SK-N-SH (cell line): ENCODE measurements at regions not wholly inside any gene's neighbourhood (a gene's known extent, or its start where the extent isn't known, plus 50 kb on each side); places are given as distances from the start of the nearest gene placed in this dataset.

Experiments used
- CTCF ChIA-PET: fragments of 300-600, 350-600 bp; formaldehyde crosslinking; extraction: SDS; loops from one replicate; lab custom pipeline; 2021; lab: Yijun Ruan, JAX
- POLR2A ChIA-PET: fragments of 350-600 bp; sonication (Branson Sonifier 250); formaldehyde crosslinking; extraction: SDS; loops from one replicate; lab custom pipeline; 2020; ENCODE audit warnings: antibody characterized with exemption, inconsistent platforms; lab: Yijun Ruan, JAX
- DNase-seq: peaks from one replicate; pipeline ENCODE4 v3.0.0; 2012
- H2AFZ ChIP-seq: fragments of 200-600 bp; sonication (generic); 2 replicates; pipeline ENCODE4 v1.8.1; 2016; ENCODE audit warnings: antibody characterized with exemption, mild to moderate bottlenecking, low read depth
- H3F3A ChIP-seq: fragments of 200-600 bp; sonication (generic); replicated peaks from 2 replicates; pipeline ENCODE3; 2016; ENCODE audit warnings: antibody characterized with exemption, mild to moderate bottlenecking; ENCODE audit not compliant: insufficient read depth
- H3K27ac ChIP-seq, 2 experiments: fragments of 200-500 bp in 1 of 2; fragments of 200-600 bp in 1 of 2; sonication (Bioruptor generic) in 1 of 2; sonication (generic), shearing (Covaris generic) in 1 of 2; 2 replicates each; pipeline versions ENCODE4 v1.5.1 to v1.6.1; 2014 to 2016; ENCODE audit warnings: low read depth in 2 of 2, inconsistent platforms in 1 of 2, low read length in 1 of 2, mild to moderate bottlenecking in 1 of 2, mixed read lengths in 1 of 2
- H3K27me3 ChIP-seq: fragments of 200-600 bp; sonication (generic), shearing (Covaris generic); 2 replicates; pipeline ENCODE4 v1.6.1; 2016; ENCODE audit warnings: mixed run types; ENCODE audit not compliant: insufficient read depth
- H3K36me3 ChIP-seq, 2 experiments: fragments of 200-500 bp in 1 of 2; fragments of 200-600 bp in 1 of 2; sonication (Bioruptor generic) in 1 of 2; sonication (generic) in 1 of 2; replicated peaks in 1 of 2; 2 replicates each; pipeline versions ENCODE3 to v1.5.1; 2014 to 2016; ENCODE audit warnings: low read length in 1 of 2, mild to moderate bottlenecking in 1 of 2; ENCODE audit not compliant: insufficient read depth in 2 of 2, control insufficient read depth in 1 of 2
- H3K4me1 ChIP-seq, 2 experiments: fragments of 200-500 bp in 1 of 2; fragments of 200-600 bp in 1 of 2; sonication (Bioruptor generic) in 1 of 2; sonication (generic), shearing (Covaris generic) in 1 of 2; 2 replicates each; pipeline versions ENCODE4 v1.5.1 to v1.6.1; 2014 to 2016; ENCODE audit warnings: low read depth in 1 of 2, low read length in 1 of 2, mixed run types in 1 of 2; ENCODE audit not compliant: insufficient read depth in 2 of 2, control insufficient read depth in 1 of 2
- H3K4me2 ChIP-seq: fragments of 200-600 bp; sonication (generic), shearing (Covaris generic); 2 replicates; pipeline ENCODE4 v1.6.1; 2017; ENCODE audit warnings: mixed run types
- H3K4me3 ChIP-seq, 2 experiments: fragments of 200-500 bp in 1 of 2; fragments of 200-600 bp in 1 of 2; sonication (Bioruptor generic) in 1 of 2; sonication (generic), shearing (Covaris generic) in 1 of 2; 2 replicates each; pipeline versions ENCODE4 v1.5.1 to v1.8.1; 2014 to 2016; ENCODE audit warnings: low read depth in 2 of 2, inconsistent platforms in 1 of 2, low read length in 1 of 2, mild to moderate bottlenecking in 1 of 2, mixed read lengths in 1 of 2, moderate library complexity in 1 of 2
- H3K79me2 ChIP-seq: fragments of 200-600 bp; sonication (generic); 2 replicates; pipeline ENCODE4 v1.8.1; 2017; ENCODE audit warnings: mild to moderate bottlenecking; ENCODE audit not compliant: insufficient read depth
- H3K9ac ChIP-seq: fragments of 200-600 bp; sonication (generic); 2 replicates; pipeline ENCODE4 v1.6.1; 2017; ENCODE audit warnings: mixed run types
- H3K9me2 ChIP-seq: fragments of 200-600 bp; sonication (generic); 2 replicates; pipeline ENCODE4 v1.6.1; 2017; ENCODE audit warnings: mixed run types
- H3K9me3 ChIP-seq: fragments of 200-600 bp; sonication (generic); 2 replicates; pipeline ENCODE4 v1.6.1; 2017; ENCODE audit warnings: mixed run types, mild to moderate bottlenecking, moderate library complexity
- H4K20me1 ChIP-seq: fragments of 200-600 bp; sonication (generic); 2 replicates; pipeline ENCODE4 v1.6.1; 2017; ENCODE audit warnings: mild to moderate bottlenecking, mixed run types; ENCODE audit not compliant: insufficient read depth
- CHD2 ChIP-seq: fragments of 150-350 bp; IDR thresholded peaks from 2 replicates; pipeline ENCODE4 v1.6.1; 2018; ENCODE audit warnings: low read length; ENCODE audit not compliant: partially characterized antibody
- EP300 ChIP-seq, 2 experiments: IDR thresholded peaks; 2 replicates each; pipeline versions ENCODE4 v1.4.0 to v1.6.1; 2012; ENCODE audit warnings: borderline replicate concordance in 1 of 2, low read depth in 1 of 2, low read length in 1 of 2
- FOSL2 ChIP-seq: IDR thresholded peaks from 2 replicates; pipeline ENCODE4 v1.4.0; 2012; ENCODE audit warnings: low read depth, mild to moderate bottlenecking, moderate library complexity, borderline replicate concordance
- MEF2A ChIP-seq: IDR thresholded peaks from 2 replicates; pipeline ENCODE4 v1.4.0; 2012; ENCODE audit warnings: low read depth, borderline replicate concordance
- MXI1 ChIP-seq: IDR thresholded peaks from 2 replicates; pipeline ENCODE4 v1.6.1; 2012; ENCODE audit warnings: mild to moderate bottlenecking, low read depth, low read length, improper control_type of control experiment
- POLR2AphosphoS5 ChIP-seq: IDR thresholded peaks from 2 replicates; pipeline ENCODE4 v1.6.1; 2012; ENCODE audit warnings: low read depth, low read length
- RCOR1 ChIP-seq: fragments of 150-350 bp; IDR thresholded peaks from 2 replicates; pipeline ENCODE4 v1.6.1; 2017; ENCODE audit warnings: antibody characterized with exemption, low read length
- RFX5 ChIP-seq: IDR thresholded peaks from 2 replicates; pipeline ENCODE4 v1.6.1; 2012; ENCODE audit warnings: mild to moderate bottlenecking, improper control_type of control experiment, low read length
- RXRA ChIP-seq: IDR thresholded peaks from 2 replicates; pipeline ENCODE4 v1.4.0; 2012; ENCODE audit warnings: low read depth, mild to moderate bottlenecking, borderline replicate concordance
- SIN3A ChIP-seq: IDR thresholded peaks from 2 replicates; pipeline ENCODE4 v1.6.1; 2012; ENCODE audit warnings: low read depth, mild to moderate bottlenecking, low read length, moderate library complexity, borderline replicate concordance
- TEAD4 ChIP-seq: IDR thresholded peaks from 2 replicates; pipeline ENCODE4 v1.4.0; 2012; ENCODE audit warnings: mild to moderate bottlenecking, borderline replicate concordance; ENCODE audit not compliant: insufficient read depth
- YY1 ChIP-seq: IDR thresholded peaks from 2 replicates; pipeline ENCODE4 v1.4.0; 2012; ENCODE audit warnings: low read depth, mild to moderate bottlenecking
- WGBS: methylation state at CpG from one replicate; pipeline ENCODE4 v1.1.6; 2017; ENCODE audit warnings: low lambda C conversion rate; 5-methylcytosine and 5-hydroxymethylcytosine counted together
- TF ChIP-seq, protein P1 (sequence below): IDR thresholded peaks from 2 replicates; pipeline ENCODE4 v1.4.0; 2012; ENCODE audit warnings: low read depth, borderline replicate concordance
- TF ChIP-seq, protein P2 (sequence below): IDR thresholded peaks from 2 replicates; pipeline ENCODE4; 2012
- TF ChIP-seq, protein P3 (sequence below): fragments of 200-600 bp; sonication (generic); IDR thresholded peaks from 2 replicates; pipeline ENCODE4 v1.6.1; 2017; ENCODE audit warnings: antibody characterized with exemption, mild to moderate bottlenecking, moderate library complexity
- TF ChIP-seq, protein P4 (sequence below): IDR thresholded peaks from 2 replicates; pipeline ENCODE4 v1.4.0; 2012; ENCODE audit warnings: low read depth, borderline replicate concordance
- TF ChIP-seq, protein P5 (sequence below): IDR thresholded peaks from 2 replicates; pipeline ENCODE4 v1.6.1; 2012; ENCODE audit warnings: mild to moderate bottlenecking, low read depth, low read length, moderate library complexity
- TF ChIP-seq, protein P6 (sequence below): IDR thresholded peaks from 2 replicates; pipeline ENCODE4 v1.4.0; 2012; ENCODE audit warnings: low read depth

DNA sequence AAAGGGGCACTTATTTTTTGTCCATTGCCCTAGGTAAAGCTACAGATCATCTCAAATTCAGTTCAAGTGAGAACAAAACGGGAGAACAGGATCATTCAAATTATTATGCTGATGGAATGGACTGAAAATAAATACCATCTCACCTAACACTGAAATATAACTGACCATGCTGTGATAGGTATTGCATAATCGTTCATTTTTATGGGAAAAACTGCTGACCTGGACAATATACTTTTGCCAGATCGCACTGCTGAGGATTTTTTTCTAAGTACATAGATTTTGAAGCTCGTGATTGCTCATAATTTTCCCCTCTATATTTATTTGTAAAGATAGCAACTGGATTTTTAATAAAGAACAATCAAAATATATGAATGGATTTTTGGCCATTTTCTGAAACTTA lies 636.6 kb upstream of the NEGR1 start:
- Histone ChIP-seq H3K27me3 (no peaks in the 10 kb centered on the region), H3K27ac (no peak overlapping the region), H3F3A (no peaks in the 10 kb centered on the region), H3K4me2 (no peak overlapping the region), H2AFZ (no peak overlapping the region), H3K9me3 (no peaks in the 10 kb centered on the region), H3K9ac (no peak overlapping the region), H3K4me3 (no peak overlapping the region), H3K79me2 (no peaks in the 10 kb centered on the region), H3K36me3 (no peaks in the 10 kb centered on the region), H4K20me1 (no peaks in the 10 kb centered on the region), H3K4me1 (no peaks in the 10 kb centered on the region), H3K9me2 (no peaks in the 10 kb centered on the region)
- ChIA-PET CTCF (no interaction called here), POLR2A (no interaction called here)
- TF ChIP-seq RXRA: no peak
- TF ChIP-seq RFX5: no peak
- TF ChIP-seq EP300 (IDR thresholded peaks at IDR 0.05; ENCODE audit: borderline replicate concordance in 1 of 2, low read depth in 1 of 2, low read length in 1 of 2): no peak
- TF ChIP-seq CHD2: no peak
- no peak for TF ChIP-seq POLR2AphosphoS5
- TF ChIP-seq, protein P1, sequence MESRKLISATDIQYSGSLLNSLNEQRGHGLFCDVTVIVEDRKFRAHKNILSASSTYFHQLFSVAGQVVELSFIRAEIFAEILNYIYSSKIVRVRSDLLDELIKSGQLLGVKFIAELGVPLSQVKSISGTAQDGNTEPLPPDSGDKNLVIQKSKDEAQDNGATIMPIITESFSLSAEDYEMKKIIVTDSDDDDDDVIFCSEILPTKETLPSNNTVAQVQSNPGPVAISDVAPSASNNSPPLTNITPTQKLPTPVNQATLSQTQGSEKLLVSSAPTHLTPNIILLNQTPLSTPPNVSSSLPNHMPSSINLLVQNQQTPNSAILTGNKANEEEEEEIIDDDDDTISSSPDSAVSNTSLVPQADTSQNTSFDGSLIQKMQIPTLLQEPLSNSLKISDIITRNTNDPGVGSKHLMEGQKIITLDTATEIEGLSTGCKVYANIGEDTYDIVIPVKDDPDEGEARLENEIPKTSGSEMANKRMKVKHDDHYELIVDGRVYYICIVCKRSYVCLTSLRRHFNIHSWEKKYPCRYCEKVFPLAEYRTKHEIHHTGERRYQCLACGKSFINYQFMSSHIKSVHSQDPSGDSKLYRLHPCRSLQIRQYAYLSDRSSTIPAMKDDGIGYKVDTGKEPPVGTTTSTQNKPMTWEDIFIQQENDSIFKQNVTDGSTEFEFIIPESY: no peak
- no peak for TF ChIP-seq MEF2A
- no peak for DNase-seq
- 16% methylated on average over 4 of the region's 4 CpGs for WGBS

DNA sequence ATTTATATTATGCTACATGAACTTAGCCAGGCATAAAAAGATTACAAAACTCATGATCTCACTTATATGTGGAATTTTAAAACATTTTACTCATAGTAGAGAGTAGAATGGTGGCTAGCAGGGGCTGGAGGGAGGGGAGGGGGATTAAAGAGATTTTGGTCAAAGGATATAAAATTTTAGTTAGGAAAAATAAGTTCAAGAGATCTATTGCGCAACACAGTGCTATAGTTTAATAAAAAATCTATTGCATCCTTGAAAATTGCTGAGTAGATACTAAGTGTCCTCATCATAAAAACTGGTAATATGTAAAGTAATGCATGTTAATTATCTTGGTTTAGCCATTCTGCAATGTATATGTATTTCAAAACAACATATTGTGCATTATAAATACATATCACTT lies 635.6 kb upstream of the NEGR1 start:
- no peaks in the 10 kb centered on the region for H3K27me3 ChIP-seq
- no peak overlapping the region for H3K9ac ChIP-seq
- H3K9me2 ChIP-seq: no peaks in the 10 kb centered on the region
- no peaks in the 10 kb centered on the region for H3K9me3 ChIP-seq
- 49% methylated on average over 1 of the region's 1 CpG for WGBS
- no peaks in the 10 kb centered on the region for H3K4me1 ChIP-seq
- POLR2A ChIA-PET: no interaction called here
- DNase-seq: no peak
- H3K36me3 ChIP-seq: no peaks in the 10 kb centered on the region
- no peak overlapping the region for H3K27ac ChIP-seq
- no peaks in the 10 kb centered on the region for H3K79me2 ChIP-seq
- no peak overlapping the region for H3K4me3 ChIP-seq
- no peak overlapping the region for H3K4me2 ChIP-seq
- CTCF ChIA-PET: no interaction called here
- no peaks in the 10 kb centered on the region for H4K20me1 ChIP-seq
- no peaks in the 10 kb centered on the region for H3F3A ChIP-seq
- TF ChIP-seq, protein P2, sequence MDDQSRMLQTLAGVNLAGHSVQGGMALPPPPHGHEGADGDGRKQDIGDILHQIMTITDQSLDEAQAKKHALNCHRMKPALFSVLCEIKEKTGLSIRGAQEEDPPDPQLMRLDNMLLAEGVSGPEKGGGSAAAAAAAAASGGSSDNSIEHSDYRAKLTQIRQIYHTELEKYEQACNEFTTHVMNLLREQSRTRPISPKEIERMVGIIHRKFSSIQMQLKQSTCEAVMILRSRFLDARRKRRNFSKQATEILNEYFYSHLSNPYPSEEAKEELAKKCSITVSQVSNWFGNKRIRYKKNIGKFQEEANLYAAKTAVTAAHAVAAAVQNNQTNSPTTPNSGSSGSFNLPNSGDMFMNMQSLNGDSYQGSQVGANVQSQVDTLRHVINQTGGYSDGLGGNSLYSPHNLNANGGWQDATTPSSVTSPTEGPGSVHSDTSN: no peak
- TF ChIP-seq, protein P3, sequence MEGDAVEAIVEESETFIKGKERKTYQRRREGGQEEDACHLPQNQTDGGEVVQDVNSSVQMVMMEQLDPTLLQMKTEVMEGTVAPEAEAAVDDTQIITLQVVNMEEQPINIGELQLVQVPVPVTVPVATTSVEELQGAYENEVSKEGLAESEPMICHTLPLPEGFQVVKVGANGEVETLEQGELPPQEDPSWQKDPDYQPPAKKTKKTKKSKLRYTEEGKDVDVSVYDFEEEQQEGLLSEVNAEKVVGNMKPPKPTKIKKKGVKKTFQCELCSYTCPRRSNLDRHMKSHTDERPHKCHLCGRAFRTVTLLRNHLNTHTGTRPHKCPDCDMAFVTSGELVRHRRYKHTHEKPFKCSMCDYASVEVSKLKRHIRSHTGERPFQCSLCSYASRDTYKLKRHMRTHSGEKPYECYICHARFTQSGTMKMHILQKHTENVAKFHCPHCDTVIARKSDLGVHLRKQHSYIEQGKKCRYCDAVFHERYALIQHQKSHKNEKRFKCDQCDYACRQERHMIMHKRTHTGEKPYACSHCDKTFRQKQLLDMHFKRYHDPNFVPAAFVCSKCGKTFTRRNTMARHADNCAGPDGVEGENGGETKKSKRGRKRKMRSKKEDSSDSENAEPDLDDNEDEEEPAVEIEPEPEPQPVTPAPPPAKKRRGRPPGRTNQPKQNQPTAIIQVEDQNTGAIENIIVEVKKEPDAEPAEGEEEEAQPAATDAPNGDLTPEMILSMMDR: no peak
- TF ChIP-seq FOSL2: no peak
- no peak for TF ChIP-seq TEAD4
- TF ChIP-seq RCOR1: no peak
- no peak for TF ChIP-seq RXRA
- no peak for TF ChIP-seq POLR2AphosphoS5
- TF ChIP-seq, protein P4, sequence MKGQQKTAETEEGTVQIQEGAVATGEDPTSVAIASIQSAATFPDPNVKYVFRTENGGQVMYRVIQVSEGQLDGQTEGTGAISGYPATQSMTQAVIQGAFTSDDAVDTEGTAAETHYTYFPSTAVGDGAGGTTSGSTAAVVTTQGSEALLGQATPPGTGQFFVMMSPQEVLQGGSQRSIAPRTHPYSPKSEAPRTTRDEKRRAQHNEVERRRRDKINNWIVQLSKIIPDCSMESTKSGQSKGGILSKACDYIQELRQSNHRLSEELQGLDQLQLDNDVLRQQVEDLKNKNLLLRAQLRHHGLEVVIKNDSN: no peak
- TF ChIP-seq, protein P5, sequence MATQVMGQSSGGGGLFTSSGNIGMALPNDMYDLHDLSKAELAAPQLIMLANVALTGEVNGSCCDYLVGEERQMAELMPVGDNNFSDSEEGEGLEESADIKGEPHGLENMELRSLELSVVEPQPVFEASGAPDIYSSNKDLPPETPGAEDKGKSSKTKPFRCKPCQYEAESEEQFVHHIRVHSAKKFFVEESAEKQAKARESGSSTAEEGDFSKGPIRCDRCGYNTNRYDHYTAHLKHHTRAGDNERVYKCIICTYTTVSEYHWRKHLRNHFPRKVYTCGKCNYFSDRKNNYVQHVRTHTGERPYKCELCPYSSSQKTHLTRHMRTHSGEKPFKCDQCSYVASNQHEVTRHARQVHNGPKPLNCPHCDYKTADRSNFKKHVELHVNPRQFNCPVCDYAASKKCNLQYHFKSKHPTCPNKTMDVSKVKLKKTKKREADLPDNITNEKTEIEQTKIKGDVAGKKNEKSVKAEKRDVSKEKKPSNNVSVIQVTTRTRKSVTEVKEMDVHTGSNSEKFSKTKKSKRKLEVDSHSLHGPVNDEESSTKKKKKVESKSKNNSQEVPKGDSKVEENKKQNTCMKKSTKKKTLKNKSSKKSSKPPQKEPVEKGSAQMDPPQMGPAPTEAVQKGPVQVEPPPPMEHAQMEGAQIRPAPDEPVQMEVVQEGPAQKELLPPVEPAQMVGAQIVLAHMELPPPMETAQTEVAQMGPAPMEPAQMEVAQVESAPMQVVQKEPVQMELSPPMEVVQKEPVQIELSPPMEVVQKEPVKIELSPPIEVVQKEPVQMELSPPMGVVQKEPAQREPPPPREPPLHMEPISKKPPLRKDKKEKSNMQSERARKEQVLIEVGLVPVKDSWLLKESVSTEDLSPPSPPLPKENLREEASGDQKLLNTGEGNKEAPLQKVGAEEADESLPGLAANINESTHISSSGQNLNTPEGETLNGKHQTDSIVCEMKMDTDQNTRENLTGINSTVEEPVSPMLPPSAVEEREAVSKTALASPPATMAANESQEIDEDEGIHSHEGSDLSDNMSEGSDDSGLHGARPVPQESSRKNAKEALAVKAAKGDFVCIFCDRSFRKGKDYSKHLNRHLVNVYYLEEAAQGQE: no peak
- TF ChIP-seq YY1: no peak
- TF ChIP-seq RFX5: no peak
- no peak for TF ChIP-seq MXI1
- no peak for TF ChIP-seq SIN3A
- TF ChIP-seq CHD2: no peak
- TF ChIP-seq, protein P6, sequence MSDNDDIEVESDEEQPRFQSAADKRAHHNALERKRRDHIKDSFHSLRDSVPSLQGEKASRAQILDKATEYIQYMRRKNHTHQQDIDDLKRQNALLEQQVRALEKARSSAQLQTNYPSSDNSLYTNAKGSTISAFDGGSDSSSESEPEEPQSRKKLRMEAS: no peak
- no peak overlapping the region for H2AFZ ChIP-seq
